Endothelial cell of umbilical vein (primary cell): ENCODE measurements at regions not wholly inside any gene's neighbourhood (a gene's known extent, or its start where the extent isn't known, plus 50 kb on each side); places are given as distances from the start of the nearest gene placed in this dataset.

Experiments
- BruUV-seq: library from RNA; stranded (reverse); fragments of 400-500 nt; replicated peaks from 2 replicates; lab custom pipeline; 2021; lab: Mats Ljungman, UMichigan
- CTCF ChIA-PET: fragments of 300-600, 350-600 bp; sonication (Branson Sonifier 250); formaldehyde crosslinking; loops from one replicate; lab custom pipeline; 2021; ENCODE audit warnings: antibody characterized with exemption, inconsistent platforms; lab: Charles Lee
- POLR2A ChIA-PET: fragments of 300-600, 350-600 bp; sonication (Branson Sonifier 250); formaldehyde crosslinking; loops from one replicate; lab custom pipeline; 2021; ENCODE audit warnings: antibody characterized with exemption, inconsistent platforms; lab: Charles Lee
- DNase-seq: peaks from one replicate; pipeline ENCODE4 v3.0.0-alpha.2; 2011; ENCODE audit warnings: low read depth, low spot score
- FAIRE-seq: peaks from 2 replicates; lab custom pipeline; 2011; peaks lifted over from hg19 to GRCh38; lab: Jason Lieb, UNC
- H2AFZ ChIP-seq: 2 replicates; pipeline ENCODE4 v1.6.0; 2012; ENCODE audit warnings: low read depth, low read length, control low read depth, inconsistent platforms
- H3K27ac ChIP-seq: 2 replicates; pipeline ENCODE4 v1.5.1; 2011; ENCODE audit warnings: low read depth, mild to moderate bottlenecking, control low read depth, low read length, moderate library complexity; ENCODE audit not compliant: insufficient read depth
- H3K27me3 ChIP-seq, 2 experiments: 2 replicates each; pipeline versions ENCODE4 v1.6.0 to v1.6.1; 2011; ENCODE audit warnings: low read length in 2 of 2, mixed read lengths in 1 of 2; ENCODE audit not compliant: control insufficient read depth in 2 of 2, insufficient read depth in 2 of 2
- H3K36me3 ChIP-seq, 2 experiments: 2 replicates in 1 of 2; 3 replicates in 1 of 2; pipeline ENCODE4 v1.5.1; 2011; ENCODE audit warnings: low read length in 2 of 2, mild to moderate bottlenecking in 1 of 2, moderate library complexity in 1 of 2; ENCODE audit not compliant: control insufficient read depth in 2 of 2, insufficient read depth in 2 of 2; ENCODE audit errors: extremely low read depth in 1 of 2
- H3K4me1 ChIP-seq: 3 replicates; pipeline ENCODE4 v1.5.1; 2011; ENCODE audit warnings: mild to moderate bottlenecking, low read length; ENCODE audit not compliant: control insufficient read depth, insufficient read depth; ENCODE audit errors: extremely low read depth
- H3K4me2 ChIP-seq: 2 replicates; pipeline ENCODE4 v1.6.1; 2011; ENCODE audit warnings: low read length, control low read depth, mixed read lengths; ENCODE audit not compliant: insufficient read depth
- H3K4me3 ChIP-seq, 3 experiments: fragments of 200-600 bp in 1 of 3; sonication (generic), shearing (Covaris generic) in 1 of 3; replicated peaks in 1 of 3; 2 replicates each; pipeline ENCODE4 v1.5.1; 2011 to 2016; ENCODE audit warnings: control low read depth in 3 of 3, low read length in 3 of 3, mild to moderate bottlenecking in 2 of 3, inconsistent platforms in 1 of 3, low read depth in 1 of 3, moderate library complexity in 1 of 3; ENCODE audit not compliant: insufficient read depth in 1 of 3
- H3K79me2 ChIP-seq: 2 replicates; pipeline ENCODE4 v1.6.0; 2012; ENCODE audit warnings: low read length, inconsistent platforms; ENCODE audit not compliant: control insufficient read depth, insufficient read depth
- H3K9ac ChIP-seq: replicated peaks from 2 replicates; pipeline ENCODE3; 2011; ENCODE audit warnings: low read length, control low read depth; ENCODE audit not compliant: insufficient read depth; ENCODE audit errors: extremely low read depth
- H3K9me1 ChIP-seq: replicated peaks from 3 replicates; pipeline ENCODE4 v1.6.0; 2011; ENCODE audit warnings: mild to moderate bottlenecking, low read length; ENCODE audit not compliant: control insufficient read depth, insufficient read depth; ENCODE audit errors: extremely low read depth
- H3K9me3 ChIP-seq: replicated peaks from 2 replicates; pipeline ENCODE4 v1.5.1; 2012; ENCODE audit warnings: low read length, inconsistent platforms; ENCODE audit not compliant: control insufficient read depth, insufficient read depth
- H4K20me1 ChIP-seq: replicated peaks from 2 replicates; pipeline ENCODE3; 2011; ENCODE audit warnings: mild to moderate bottlenecking, low read length; ENCODE audit not compliant: control insufficient read depth, insufficient read depth; ENCODE audit errors: extremely low read depth
- EZH2 ChIP-seq: IDR thresholded peaks from 2 replicates; pipeline ENCODE4 v1.6.1; 2012; ENCODE audit warnings: borderline replicate concordance, low read depth, mild to moderate bottlenecking, moderate library complexity, low read length, inconsistent platforms; ENCODE audit not compliant: severe bottlenecking
- FOS ChIP-seq: IDR thresholded peaks from 2 replicates; pipeline ENCODE4 v1.6.1; 2011; ENCODE audit warnings: mild to moderate bottlenecking, low read length, moderate library complexity, borderline replicate concordance; ENCODE audit not compliant: insufficient read depth
- GATA2 ChIP-seq: IDR thresholded peaks from 2 replicates; pipeline ENCODE4 v1.7.0; 2011; ENCODE audit warnings: low read depth, mild to moderate bottlenecking, moderate library complexity, mixed read lengths, low read length; ENCODE audit not compliant: insufficient read length, insufficient read depth
- JUN ChIP-seq: IDR thresholded peaks from 2 replicates; pipeline ENCODE4 v1.6.1; 2011; ENCODE audit warnings: borderline replicate concordance, low read depth; ENCODE audit not compliant: insufficient read length, insufficient read depth
- MYC ChIP-seq: IDR thresholded peaks from one replicate; pipeline ENCODE4 v1.6.1; 2011; ENCODE audit warnings: mild to moderate bottlenecking, low read depth, low read length
- POLR2A ChIP-seq: IDR thresholded peaks from 2 replicates; pipeline ENCODE4 v1.6.1; 2012; ENCODE audit warnings: low read depth, mild to moderate bottlenecking, control low read depth, low read length
- POLR2AphosphoS5 ChIP-seq: IDR thresholded peaks from 2 replicates; pipeline ENCODE4 v1.6.1; 2012; ENCODE audit warnings: low read depth, mild to moderate bottlenecking, control low read depth, low read length, moderate library complexity; ENCODE audit not compliant: insufficient read depth
- dilution Hi-C: fragments of 300-500 bp; cut with MboI; formaldehyde crosslinking; loops from one replicate; pipeline ENCODE4 v1.15.0; 2019; ENCODE audit warnings: low sequenced_read_pairs; ENCODE audit not compliant: extremely low pct_ligation_motif_present
- intact Hi-C: fragments of 100-400 bp; cut with micrococcal nuclease; formaldehyde crosslinking; loops from one replicate; pipeline ENCODE4 v1.10.0; 2022
- TF ChIP-seq, protein P1 (sequence below), 2 donors: IDR thresholded peaks; 1 replicate in 1 of 2; 2 replicates in 1 of 2; pipeline ENCODE4 v1.5.1; 2011; ENCODE audit warnings: low read length in 2 of 2, mild to moderate bottlenecking in 2 of 2, moderate library complexity in 2 of 2, control low read depth in 1 of 2, inconsistent platforms in 1 of 2, low read depth in 1 of 2; ENCODE audit not compliant: insufficient read depth in 1 of 2; ENCODE audit errors: extremely low read depth in 1 of 2
- TF ChIP-seq, protein P2 (sequence below): IDR thresholded peaks from 2 replicates; pipeline ENCODE4 v1.6.1; 2011; ENCODE audit not compliant: insufficient read depth, insufficient read length

DNA sequence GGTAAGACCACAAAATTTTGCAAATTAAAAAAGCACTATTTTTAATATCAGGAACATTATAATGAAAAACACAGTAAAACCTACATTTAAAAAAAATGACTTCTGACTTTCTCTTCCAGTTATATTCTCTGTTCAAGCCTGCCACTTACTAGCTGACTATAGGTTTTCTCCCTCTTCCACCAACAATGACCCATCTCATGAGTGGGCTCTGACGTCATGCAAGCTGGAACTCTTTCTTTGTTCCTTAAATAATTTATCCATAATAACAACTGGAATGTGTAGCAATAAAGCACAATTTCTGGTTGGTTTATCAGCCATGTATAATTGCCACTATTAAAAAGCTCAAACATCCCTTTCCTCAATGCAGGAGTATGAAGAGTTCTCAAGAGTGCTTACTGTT is 378.1 kb upstream of the FAM174A start:
- no peaks in the 10 kb centered on the region for H3K9me3 ChIP-seq
- POLR2A ChIA-PET = no interaction called here
- dilution Hi-C loops = no loop called here
- no peak overlapping the region for H3K4me3 ChIP-seq
- H3K36me3 ChIP-seq = no peaks in the 10 kb centered on the region
- H3K27ac ChIP-seq = no peak overlapping the region
- no peak for FAIRE-seq
- no peaks in the 10 kb centered on the region for H3K27me3 ChIP-seq
- no peak overlapping the region for H3K4me2 ChIP-seq
- intact Hi-C loops = no loop called here
- CTCF ChIA-PET = no interaction called here
- no peaks in the 10 kb centered on the region for H4K20me1 ChIP-seq
- no peaks in the 10 kb centered on the region for H3K9me1 ChIP-seq
- no peak for DNase-seq
- TF ChIP-seq GATA2 = no peak
- no peak for TF ChIP-seq POLR2A
- TF ChIP-seq, protein P1, sequence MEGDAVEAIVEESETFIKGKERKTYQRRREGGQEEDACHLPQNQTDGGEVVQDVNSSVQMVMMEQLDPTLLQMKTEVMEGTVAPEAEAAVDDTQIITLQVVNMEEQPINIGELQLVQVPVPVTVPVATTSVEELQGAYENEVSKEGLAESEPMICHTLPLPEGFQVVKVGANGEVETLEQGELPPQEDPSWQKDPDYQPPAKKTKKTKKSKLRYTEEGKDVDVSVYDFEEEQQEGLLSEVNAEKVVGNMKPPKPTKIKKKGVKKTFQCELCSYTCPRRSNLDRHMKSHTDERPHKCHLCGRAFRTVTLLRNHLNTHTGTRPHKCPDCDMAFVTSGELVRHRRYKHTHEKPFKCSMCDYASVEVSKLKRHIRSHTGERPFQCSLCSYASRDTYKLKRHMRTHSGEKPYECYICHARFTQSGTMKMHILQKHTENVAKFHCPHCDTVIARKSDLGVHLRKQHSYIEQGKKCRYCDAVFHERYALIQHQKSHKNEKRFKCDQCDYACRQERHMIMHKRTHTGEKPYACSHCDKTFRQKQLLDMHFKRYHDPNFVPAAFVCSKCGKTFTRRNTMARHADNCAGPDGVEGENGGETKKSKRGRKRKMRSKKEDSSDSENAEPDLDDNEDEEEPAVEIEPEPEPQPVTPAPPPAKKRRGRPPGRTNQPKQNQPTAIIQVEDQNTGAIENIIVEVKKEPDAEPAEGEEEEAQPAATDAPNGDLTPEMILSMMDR (IDR thresholded peaks at IDR 0.05; ENCODE audit: extremely low read depth in 1 of 2, insufficient read depth in 1 of 2, low read depth in 1 of 2, low read length in 2 of 2) = no peak
- no peak for TF ChIP-seq EZH2
- TF ChIP-seq FOS = no peak
- TF ChIP-seq, protein P2, sequence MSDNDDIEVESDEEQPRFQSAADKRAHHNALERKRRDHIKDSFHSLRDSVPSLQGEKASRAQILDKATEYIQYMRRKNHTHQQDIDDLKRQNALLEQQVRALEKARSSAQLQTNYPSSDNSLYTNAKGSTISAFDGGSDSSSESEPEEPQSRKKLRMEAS = no peak
- TF ChIP-seq POLR2AphosphoS5 = no peak
- TF ChIP-seq MYC = no peak
- TF ChIP-seq JUN = no peak
- no TSS peak for BruUV-seq
- no peaks in the 10 kb centered on the region for H3K4me1 ChIP-seq
- H3K9ac ChIP-seq = no peak overlapping the region
- no peaks in the 10 kb centered on the region for H3K79me2 ChIP-seq
- no peak overlapping the region for H2AFZ ChIP-seq
